GM12865 (cell line): ENCODE measurements at regions not wholly inside any gene's neighbourhood (a gene's known extent, or its start where the extent isn't known, plus 50 kb on each side); places are given as distances from the start of the nearest gene placed in this dataset.

Experiments used
- DNase-seq: peaks from one replicate; pipeline ENCODE4 v3.0.0; 2010; ENCODE audit warnings: low read depth
- H3K4me3 ChIP-seq: 2 replicates; pipeline ENCODE4 v1.5.1; 2011; ENCODE audit warnings: mild to moderate bottlenecking, low read depth, low read length, control low read depth
- CTCF ChIP-seq: IDR thresholded peaks from 2 replicates; pipeline ENCODE4 v1.5.1; 2011; ENCODE audit warnings: low read length, control low read depth, low read depth, inconsistent platforms; ENCODE audit not compliant: insufficient read depth; ENCODE audit errors: missing control alignments

GRCh38 chr3:181847276-181847675 lies 135.6 kb downstream of the SOX2 start:
- no peak for TF ChIP-seq CTCF
- H3K4me3 ChIP-seq, result no peak overlapping the region
- DNase-seq, result no peak

- H3K4me3 ChIP-seq, result no peak overlapping the region
- no peak for DNase-seq
- no peak for TF ChIP-seq CTCF
Observed at GRCh38 chr3:181851063-181851462, 139.3 kb downstream of the SOX2 start.

- H3K4me3 ChIP-seq, result no peak overlapping the region
- DNase-seq, result no peak
Observed at GRCh38 chr3:181855825-181856224, 144.1 kb downstream of the SOX2 start.

GRCh38 chr3:181859518-181859917 lies 147.8 kb downstream of the SOX2 start:
- DNase-seq, result no peak
- TF ChIP-seq CTCF, result no peak
- H3K4me3 ChIP-seq, result no peak overlapping the region

More at GRCh38 chr3:181855825-181856224, 144.1 kb downstream of the SOX2 start:
- no peak for TF ChIP-seq CTCF

- H3K4me3 ChIP-seq, result no peak overlapping the region
- no peak for DNase-seq
- TF ChIP-seq CTCF, result no peak
Observed at GRCh38 chr3:181860235-181860634, 148.5 kb downstream of the SOX2 start.

GRCh38 chr3:181862502-181862901 lies 150.8 kb downstream of the SOX2 start:
- H3K4me3 ChIP-seq, result no peak overlapping the region
- no peak for DNase-seq
- TF ChIP-seq CTCF, result no peak

- DNase-seq, result peak; percentile 13
- no peak overlapping the region for H3K4me3 ChIP-seq
- TF ChIP-seq CTCF, result no peak
Observed at GRCh38 chr3:181868576-181869082, 156.9 kb downstream of the SOX2 start.
